ENCODE measurements at regions not wholly inside any gene's neighbourhood (a gene's known extent, or its start where the extent isn't known, plus 50 kb on each side); places are given as distances from the start of the nearest gene placed in this dataset.

DNA sequence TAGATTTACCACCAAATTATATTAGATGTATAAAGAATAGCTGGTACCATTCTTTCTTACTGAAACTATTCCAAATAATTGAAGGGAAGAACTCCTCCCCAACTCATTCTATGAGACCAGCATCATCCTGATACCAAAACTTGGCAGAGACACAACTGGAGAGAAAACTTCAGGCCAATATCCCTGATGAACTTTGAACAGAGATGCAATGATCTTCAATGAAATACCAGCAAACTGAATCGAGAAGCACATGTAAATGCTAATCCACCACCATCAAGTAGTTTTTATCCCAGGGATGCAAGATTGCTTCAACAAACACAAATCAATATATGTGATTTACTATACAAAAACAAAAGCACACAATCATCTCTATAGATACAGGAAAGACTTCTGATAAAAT is 329.8 kb downstream of the RDH14 start:
- dilution Hi-C loops (cut with HindIII; ENCODE audit: low sequenced_read_pairs, unreplicated experiment) = no loop called here
- in situ Hi-C loops (cut with MboI; ENCODE audit: low sequenced_read_pairs) = no loop called here
- no peaks in the 10 kb centered on the region for H3K9me3 ChIP-seq (ENCODE audit: control insufficient read depth, insufficient read depth, low read length)
- no peak overlapping the region for H3K56ac ChIP-seq (ENCODE audit: extremely low read depth, insufficient read depth, low read length)
- H3K9ac ChIP-seq (ENCODE audit: low read depth, low read length) = no peak overlapping the region
- H3K4ac ChIP-seq (ENCODE audit: low read depth, low read length) = no peak overlapping the region
- H3K79me1 ChIP-seq (ENCODE audit: low read depth in 1 of 2, low read length in 2 of 2) = no peaks in the 10 kb centered on the region
- no peak overlapping the region for H2BK5ac ChIP-seq (ENCODE audit: low read depth, low read length, poor library complexity, severe bottlenecking)
- H2BK120ac ChIP-seq (ENCODE audit: low read depth, low read length) = no peak overlapping the region
- H3K9me1 ChIP-seq (ENCODE audit: insufficient read depth, low read length) = no peaks in the 10 kb centered on the region
- no peak overlapping the region for H4K91ac ChIP-seq (ENCODE audit: insufficient read depth, low read depth, low read length)
- no peak overlapping the region for H3K27ac ChIP-seq (ENCODE audit: insufficient read depth, low read length)
- TF ChIP-seq BHLHE40 (IDR thresholded peaks at IDR 0.05; ENCODE audit: low read depth, low read length) (no peak), RCOR1 (IDR thresholded peaks at IDR 0.05; ENCODE audit: insufficient replicate concordance, low read length) (no peak), MXI1 (IDR thresholded peaks at IDR 0.05; ENCODE audit: borderline replicate concordance, low read depth, low read length) (no peak), FOS (IDR thresholded peaks at IDR 0.05; ENCODE audit: low read depth, low read length) (no peak), CEBPB (IDR thresholded peaks at IDR 0.05; ENCODE audit: low read depth, low read length) (no peak), RFX5 (IDR thresholded peaks at IDR 0.05; ENCODE audit: low read depth, low read length) (no peak), ELK1 (IDR thresholded peaks at IDR 0.05; ENCODE audit: borderline replicate concordance, low read depth, low read length) (no peak), CHD1 (IDR thresholded peaks at IDR 0.05; ENCODE audit: low read depth, low read length) (no peak), RAD21 (IDR thresholded peaks at IDR 0.05; ENCODE audit: low read length) (no peak), MAFK (IDR thresholded peaks at IDR 0.05; ENCODE audit: low read depth, low read length) (no peak), MAZ (IDR thresholded peaks at IDR 0.05; ENCODE audit: borderline replicate concordance, low read depth, low read length) (no peak), SMC3 (IDR thresholded peaks at IDR 0.05; ENCODE audit: low read depth, low read length) (no peak), NFE2L2 (IDR thresholded peaks at IDR 0.05; ENCODE audit: low read depth, low read length) (no peak), POLR2A (IDR thresholded peaks at IDR 0.05; ENCODE audit: low read depth, low read length) (no peak)
- TF ChIP-seq, protein P1, sequence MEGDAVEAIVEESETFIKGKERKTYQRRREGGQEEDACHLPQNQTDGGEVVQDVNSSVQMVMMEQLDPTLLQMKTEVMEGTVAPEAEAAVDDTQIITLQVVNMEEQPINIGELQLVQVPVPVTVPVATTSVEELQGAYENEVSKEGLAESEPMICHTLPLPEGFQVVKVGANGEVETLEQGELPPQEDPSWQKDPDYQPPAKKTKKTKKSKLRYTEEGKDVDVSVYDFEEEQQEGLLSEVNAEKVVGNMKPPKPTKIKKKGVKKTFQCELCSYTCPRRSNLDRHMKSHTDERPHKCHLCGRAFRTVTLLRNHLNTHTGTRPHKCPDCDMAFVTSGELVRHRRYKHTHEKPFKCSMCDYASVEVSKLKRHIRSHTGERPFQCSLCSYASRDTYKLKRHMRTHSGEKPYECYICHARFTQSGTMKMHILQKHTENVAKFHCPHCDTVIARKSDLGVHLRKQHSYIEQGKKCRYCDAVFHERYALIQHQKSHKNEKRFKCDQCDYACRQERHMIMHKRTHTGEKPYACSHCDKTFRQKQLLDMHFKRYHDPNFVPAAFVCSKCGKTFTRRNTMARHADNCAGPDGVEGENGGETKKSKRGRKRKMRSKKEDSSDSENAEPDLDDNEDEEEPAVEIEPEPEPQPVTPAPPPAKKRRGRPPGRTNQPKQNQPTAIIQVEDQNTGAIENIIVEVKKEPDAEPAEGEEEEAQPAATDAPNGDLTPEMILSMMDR (conservative IDR thresholded peaks at IDR 0.05; ENCODE audit: low read depth, low read length) = no peak
- TF ChIP-seq, protein P2, sequence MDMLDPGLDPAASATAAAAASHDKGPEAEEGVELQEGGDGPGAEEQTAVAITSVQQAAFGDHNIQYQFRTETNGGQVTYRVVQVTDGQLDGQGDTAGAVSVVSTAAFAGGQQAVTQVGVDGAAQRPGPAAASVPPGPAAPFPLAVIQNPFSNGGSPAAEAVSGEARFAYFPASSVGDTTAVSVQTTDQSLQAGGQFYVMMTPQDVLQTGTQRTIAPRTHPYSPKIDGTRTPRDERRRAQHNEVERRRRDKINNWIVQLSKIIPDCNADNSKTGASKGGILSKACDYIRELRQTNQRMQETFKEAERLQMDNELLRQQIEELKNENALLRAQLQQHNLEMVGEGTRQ (IDR thresholded peaks at IDR 0.05; ENCODE audit: low read depth, low read length) = no peak
- H3K36me3 ChIP-seq (ENCODE audit: control insufficient read depth, insufficient read depth, low read length) = no peaks in the 10 kb centered on the region
- H2AFZ ChIP-seq (replicated peaks; ENCODE audit: low read length, poor library complexity) = no peak overlapping the region
- no peak for ATAC-seq (ENCODE audit: low read depth)
- POLR2A ChIA-PET (ENCODE audit: unreplicated experiment) = no interaction called here
- no CpG with 5 or more reads among the region's 1 CpG for WGBS, 2 experiments (ENCODE audit: extremely low coverage in 2 of 2, insufficient read length in 1 of 2)
- H2BK15ac ChIP-seq (ENCODE audit: low read depth, low read length) = no peak overlapping the region
- no TSS peak for BruUV-seq (replicated peaks)
- H3K4me1 ChIP-seq (ENCODE audit: control insufficient read depth, insufficient read depth, low read length) = no peaks in the 10 kb centered on the region
- intact Hi-C loops (cut with micrococcal nuclease) = no loop called here
- H3K14ac ChIP-seq (replicated peaks; ENCODE audit: low read depth, low read length) = no peak overlapping the region
- no peak overlapping the region for H2AK5ac ChIP-seq (ENCODE audit: low read depth, low read length)
- H3K4me3 ChIP-seq (ENCODE audit: insufficient read depth, low read depth, low read length) = no peak overlapping the region
- H2BK20ac ChIP-seq (ENCODE audit: low read depth, low read length) = no peak overlapping the region
- no peak overlapping the region for H2AK9ac ChIP-seq (replicated peaks; ENCODE audit: low read depth, low read length, poor library complexity)
- H3K18ac ChIP-seq (ENCODE audit: low read depth, low read length) = no peak overlapping the region
- no peak overlapping the region for H3K4me2 ChIP-seq (ENCODE audit: low read depth, low read length)
- no peak overlapping the region for H4K8ac ChIP-seq (ENCODE audit: low read depth in 2 of 2, low read length in 2 of 2)
- no peak overlapping the region for H3K23ac ChIP-seq (ENCODE audit: low read depth, low read length)
- H3K27me3 ChIP-seq (ENCODE audit: control insufficient read depth, insufficient read depth, low read length) = no peaks in the 10 kb centered on the region; the same call in 1 of the 2 replicates
- H4K20me1 ChIP-seq (ENCODE audit: insufficient read depth, low read length) = no peaks in the 10 kb centered on the region
- CTCF ChIA-PET = no interaction called here
- DNase-seq = no peak
- no peak overlapping the region for H4K5ac ChIP-seq (ENCODE audit: low read depth, low read length)

Measured in IMR-90 (cell line).